ENCODE measurements at regions not wholly inside any gene's neighbourhood (a gene's known extent, or its start where the extent isn't known, plus 50 kb on each side); places are given as distances from the start of the nearest gene placed in this dataset.

DNA sequence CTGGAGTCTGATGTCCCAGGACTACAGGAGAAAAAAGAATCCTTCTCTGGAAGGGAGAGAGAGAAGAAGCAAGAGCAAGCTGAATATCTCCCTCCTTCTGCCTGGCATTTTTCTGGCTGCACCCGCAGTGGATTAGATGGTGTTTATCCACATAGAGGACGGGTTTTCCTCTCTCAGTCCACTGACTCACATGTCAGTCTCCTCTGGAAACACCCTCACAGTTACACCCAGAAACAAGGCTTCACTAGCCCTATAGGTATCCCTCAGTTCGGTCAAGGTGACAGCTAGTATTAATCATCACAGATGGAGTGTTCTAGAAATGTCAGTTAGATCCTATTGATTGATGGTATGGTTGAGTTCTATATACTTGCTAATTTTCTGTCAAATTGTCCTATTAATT, 87.9 kb downstream of the RHOU start:
- intact Hi-C loops (cut with micrococcal nuclease) = no loop called here

DNA sequence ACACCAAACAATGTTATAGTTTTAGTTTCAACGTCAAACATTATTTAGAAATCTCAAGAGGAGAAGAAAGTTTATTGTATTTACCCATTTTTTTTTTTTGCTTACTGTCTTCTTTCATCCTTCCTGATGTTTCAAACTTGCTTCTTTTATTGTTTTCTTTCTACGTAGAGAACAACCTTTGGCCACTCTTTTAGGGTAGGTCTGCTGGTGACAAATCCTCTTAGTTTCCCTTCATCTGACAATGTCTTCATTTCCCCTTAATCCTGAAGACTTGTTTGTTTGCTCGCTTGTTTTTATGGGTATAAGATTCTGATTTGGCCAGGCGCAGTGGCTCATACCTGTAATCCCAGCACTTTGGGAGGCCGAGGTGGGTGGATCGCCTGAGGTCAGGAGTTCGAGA, 89.1 kb downstream of the RHOU start:
- intact Hi-C loops (cut with micrococcal nuclease) = no loop called here

GRCh38 chr1:228825041-228825440, 89.8 kb downstream of the RHOU start:
- intact Hi-C loops (cut with micrococcal nuclease) = no loop called here

- intact Hi-C loops (cut with micrococcal nuclease) = loop anchor here (1.0 kb wide), 1 partner anchor 32 kb away; no protein-coding TSS in a partner anchor
Observed at GRCh38 chr1:228825840-228826484, 90.7 kb downstream of the RHOU start.

DNA sequence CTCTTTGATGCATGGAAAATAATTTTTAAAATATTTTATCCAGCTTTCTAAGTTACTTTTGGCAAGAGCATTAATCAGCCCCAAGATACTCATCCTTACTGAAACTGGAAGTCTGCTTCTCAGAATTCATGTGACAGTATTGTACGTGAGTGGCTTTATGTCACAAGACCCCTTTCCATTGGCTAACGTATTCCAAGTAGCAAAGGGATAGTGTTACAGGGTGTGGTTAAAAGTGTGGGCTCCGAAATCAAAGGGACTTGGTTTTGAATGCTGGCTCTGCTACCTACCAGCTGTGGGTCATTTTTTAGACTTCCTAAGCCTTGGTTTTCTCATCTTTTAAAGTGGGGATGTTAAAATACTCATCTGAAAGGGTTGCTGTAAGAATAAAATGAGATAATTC, 91.7 kb downstream of the RHOU start:
- intact Hi-C loops (cut with micrococcal nuclease) = no loop called here

GRCh38 chr1:228828151-228828550, 92.9 kb downstream of the RHOU start:
- intact Hi-C loops (cut with micrococcal nuclease) = no loop called here

GRCh38 chr1:228830185-228830953, 95.1 kb downstream of the RHOU start:
- intact Hi-C loops (cut with micrococcal nuclease) = loop anchor here (2.0 kb wide), 1 partner anchor 94 kb away; no protein-coding TSS in a partner anchor

DNA sequence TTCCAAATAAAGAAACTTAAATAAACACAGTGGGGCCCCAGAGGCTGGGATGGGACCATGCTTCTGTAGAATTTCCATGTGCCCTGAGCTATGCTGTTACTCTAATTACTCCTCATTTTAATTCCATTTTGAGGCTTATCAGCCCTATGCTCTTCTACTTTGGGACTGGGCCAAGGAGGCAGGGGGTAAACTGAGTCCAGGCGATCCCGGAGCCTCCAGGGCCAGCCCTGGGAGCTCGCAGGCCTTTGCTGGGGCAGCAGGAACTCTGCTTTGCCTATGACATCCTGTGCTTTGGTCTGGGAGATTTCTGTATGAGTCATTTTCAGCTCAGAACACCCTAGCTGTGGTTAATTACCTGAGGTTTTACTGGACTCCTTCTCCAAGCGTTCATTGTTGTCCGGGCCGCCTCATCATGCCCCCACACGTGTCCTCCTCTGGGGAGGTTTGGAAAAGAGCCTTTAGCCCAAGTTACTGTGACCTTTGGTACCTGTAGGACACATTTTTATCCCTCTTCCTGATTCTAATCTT, 95.7 kb downstream of the RHOU start:
- intact Hi-C loops (cut with micrococcal nuclease) = loop anchor here (2.0 kb wide), 1 partner anchor 94 kb away; no protein-coding TSS in a partner anchor

GRCh38 chr1:228833911-228834688, 98.8 kb downstream of the RHOU start:
- intact Hi-C loops (cut with micrococcal nuclease) = no loop called here

DNA sequence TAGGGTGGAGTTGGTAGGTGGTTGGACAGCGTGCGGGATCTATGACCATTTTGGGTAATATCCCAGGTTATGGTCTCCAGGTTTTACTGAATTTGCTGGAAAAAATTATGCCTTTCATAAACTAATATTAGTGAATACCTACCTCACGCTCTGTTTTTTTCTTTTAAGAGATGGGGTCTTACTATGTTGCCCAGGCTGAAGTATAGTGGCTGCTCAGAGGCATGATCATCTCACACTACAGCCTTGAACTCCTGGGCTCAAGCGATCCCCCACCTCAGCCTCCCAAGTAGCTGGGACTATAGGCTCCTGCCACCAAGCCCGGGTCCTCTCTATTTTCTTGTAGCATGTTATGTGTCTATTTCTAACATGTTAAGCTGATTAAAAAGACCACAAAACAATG, 100.2 kb downstream of the RHOU start:
- intact Hi-C loops (cut with micrococcal nuclease) = no loop called here

DNA sequence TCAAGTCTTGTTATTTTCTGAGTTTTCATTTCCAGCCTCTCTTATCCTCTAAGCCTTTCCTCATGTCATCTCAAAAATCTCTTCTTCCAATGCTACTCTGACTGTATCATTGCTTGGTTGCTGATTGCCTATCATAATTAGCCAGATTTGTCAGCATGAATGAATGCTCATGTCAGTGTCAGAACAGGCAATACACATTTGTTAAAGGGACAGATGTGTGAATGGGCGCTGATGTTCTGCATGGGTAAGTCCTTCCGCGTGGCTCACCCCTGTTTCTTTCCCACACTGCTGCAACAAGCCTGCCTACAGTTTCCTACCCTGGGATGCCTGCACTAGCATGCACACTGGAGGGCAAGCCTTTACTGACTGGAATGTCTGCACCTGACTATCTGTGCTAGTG, 100.6 kb downstream of the RHOU start:
- intact Hi-C loops (cut with micrococcal nuclease) = no loop called here

GRCh38 chr1:228836427-228836826, 101.1 kb downstream of the RHOU start:
- intact Hi-C loops (cut with micrococcal nuclease) = no loop called here

DNA sequence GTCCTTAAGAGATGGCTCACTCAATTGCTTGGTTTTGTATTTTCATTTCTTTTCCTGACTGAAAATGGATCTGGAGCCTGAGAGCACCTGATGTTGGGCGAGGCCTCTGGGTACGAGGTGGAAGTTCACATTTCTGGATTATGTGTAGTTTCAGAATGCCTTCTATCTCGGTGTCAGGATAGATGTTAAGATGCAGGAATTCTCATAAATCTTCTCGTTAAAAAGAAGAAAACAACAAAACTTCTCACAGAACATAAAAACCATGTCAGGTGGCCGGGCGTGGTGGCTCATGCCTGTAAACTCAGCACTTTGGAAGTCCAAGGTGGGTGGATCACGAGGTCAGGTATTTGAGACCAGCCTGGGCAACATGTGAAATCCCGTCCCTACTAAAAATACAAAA, 101.8 kb downstream of the RHOU start:
- intact Hi-C loops (cut with micrococcal nuclease) = no loop called here

- intact Hi-C loops (cut with micrococcal nuclease) = no loop called here
Observed at GRCh38 chr1:228837817-228838716, 102.8 kb downstream of the RHOU start.

DNA sequence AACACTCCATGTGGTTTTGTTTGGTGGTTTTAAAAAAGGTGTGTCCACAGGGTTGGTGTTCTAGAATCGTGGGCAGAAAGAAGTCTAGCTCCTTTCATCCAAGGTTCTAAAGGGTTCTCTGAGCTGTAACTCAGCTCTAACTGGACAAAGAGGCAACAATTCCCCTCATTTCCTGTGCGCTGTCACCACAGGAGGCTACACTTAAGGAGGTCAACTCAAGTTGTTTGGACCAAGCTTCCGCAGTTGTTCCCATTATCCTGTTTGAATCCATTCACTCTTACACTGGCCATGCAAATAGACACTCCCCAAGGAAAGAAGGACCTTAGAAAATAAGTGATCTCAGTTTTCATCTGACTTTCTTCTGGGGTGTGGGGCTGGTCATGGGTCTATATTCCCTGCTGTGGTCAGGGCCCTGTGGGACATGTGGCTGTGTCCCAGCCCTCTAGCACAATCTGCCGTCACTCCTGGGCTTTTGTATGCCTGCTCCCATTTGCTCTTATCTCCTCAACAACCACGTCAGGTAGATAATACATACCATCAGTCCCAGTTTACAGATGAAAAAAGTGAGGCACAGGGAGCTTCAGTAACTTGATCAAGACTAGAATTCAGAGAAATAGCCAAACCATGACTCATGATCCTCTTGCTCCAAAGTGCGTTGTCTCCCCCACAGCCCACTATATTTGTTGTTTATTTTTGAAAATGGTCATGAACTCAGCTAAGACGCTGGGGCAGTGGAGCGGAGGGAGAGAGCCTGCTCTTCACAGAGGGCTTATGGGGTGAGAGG, 103.6 kb downstream of the RHOU start:
- intact Hi-C loops (cut with micrococcal nuclease) = no loop called here

GRCh38 chr1:228839656-228840055, 104.4 kb downstream of the RHOU start:
- intact Hi-C loops (cut with micrococcal nuclease) = no loop called here

- intact Hi-C loops (cut with micrococcal nuclease) = no loop called here
Observed at GRCh38 chr1:228841632-228842031, 106.4 kb downstream of the RHOU start.

DNA sequence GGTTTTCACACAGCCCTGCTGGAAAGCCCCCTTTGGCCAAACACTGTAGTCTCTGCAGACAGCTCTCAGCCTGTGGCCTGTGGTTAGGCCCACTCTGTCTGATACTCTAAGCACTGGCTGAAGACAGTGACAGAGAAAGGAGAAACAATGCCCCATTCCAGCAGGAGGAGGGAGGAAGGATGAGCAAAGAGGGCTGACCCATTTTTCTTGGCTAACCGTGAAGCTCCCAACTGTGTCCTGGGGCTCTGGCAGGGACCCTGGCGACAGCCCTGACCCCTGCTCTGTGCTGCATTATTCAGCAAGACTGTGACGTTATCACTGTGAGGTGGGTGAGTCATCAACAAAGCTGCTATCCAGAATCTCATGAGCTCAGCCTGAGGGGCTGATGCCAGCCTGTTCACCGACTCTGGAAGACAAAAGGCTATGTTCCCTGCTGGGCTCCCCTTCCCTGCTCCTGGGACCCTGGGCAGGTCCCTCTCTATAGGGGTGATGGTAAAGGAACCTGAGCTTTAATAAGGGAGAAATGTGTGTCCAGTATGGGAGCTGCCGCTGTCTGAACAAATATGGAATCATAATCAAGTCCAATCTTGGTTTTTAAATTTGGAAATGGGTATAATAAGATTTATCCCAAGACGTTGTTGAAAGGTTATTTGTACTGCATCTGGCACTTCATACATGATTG, 107.0 kb downstream of the RHOU start:
- intact Hi-C loops (cut with micrococcal nuclease) = no loop called here

GRCh38 chr1:228845101-228845500, 109.8 kb downstream of the RHOU start:
- intact Hi-C loops (cut with micrococcal nuclease) = no loop called here
